Glutamatergic neuron (in vitro differentiated cells): ENCODE measurements at regions not wholly inside any gene's neighbourhood (a gene's known extent, or its start where the extent isn't known, plus 50 kb on each side); places are given as distances from the start of the nearest gene placed in this dataset.

Source experiments
- DNase-seq: peaks from one replicate; pipeline ENCODE4 v3.0.0; 2022
- H3K27ac Mint-ChIP-seq: one replicate; pipeline ENCODE4 v1.8.0; 2020; ENCODE audit warnings: mild to moderate bottlenecking, mixed read lengths, inconsistent platforms; ENCODE audit not compliant: unreplicated experiment
- H3K27me3 Mint-ChIP-seq: one replicate; pipeline ENCODE4 v1.8.0; 2020; ENCODE audit warnings: mild to moderate bottlenecking, moderate library complexity, mixed read lengths, inconsistent platforms; ENCODE audit not compliant: unreplicated experiment
- H3K36me3 Mint-ChIP-seq: one replicate; pipeline ENCODE4 v1.8.0; 2020; ENCODE audit warnings: mild to moderate bottlenecking, mixed read lengths, inconsistent platforms; ENCODE audit not compliant: unreplicated experiment
- H3K4me1 Mint-ChIP-seq: one replicate; pipeline ENCODE4 v1.8.0; 2020; ENCODE audit warnings: mild to moderate bottlenecking, low read depth, mixed read lengths, inconsistent platforms; ENCODE audit not compliant: unreplicated experiment
- H3K4me3 Mint-ChIP-seq: one replicate; pipeline ENCODE4 v1.8.0; 2020; ENCODE audit warnings: mild to moderate bottlenecking, mixed read lengths, inconsistent platforms; ENCODE audit not compliant: unreplicated experiment
- H3K9me3 Mint-ChIP-seq: one replicate; pipeline ENCODE4 v1.8.0; 2020; ENCODE audit warnings: mild to moderate bottlenecking, moderate library complexity, mixed read lengths, inconsistent platforms; ENCODE audit not compliant: unreplicated experiment
- TF ChIP-seq, protein P1 (sequence below): fragments of 200-600 bp; sonication (generic); IDR thresholded peaks from one replicate; pipeline ENCODE4 v1.5.0; 2021; ENCODE audit not compliant: partially characterized antibody, unreplicated experiment

DNA sequence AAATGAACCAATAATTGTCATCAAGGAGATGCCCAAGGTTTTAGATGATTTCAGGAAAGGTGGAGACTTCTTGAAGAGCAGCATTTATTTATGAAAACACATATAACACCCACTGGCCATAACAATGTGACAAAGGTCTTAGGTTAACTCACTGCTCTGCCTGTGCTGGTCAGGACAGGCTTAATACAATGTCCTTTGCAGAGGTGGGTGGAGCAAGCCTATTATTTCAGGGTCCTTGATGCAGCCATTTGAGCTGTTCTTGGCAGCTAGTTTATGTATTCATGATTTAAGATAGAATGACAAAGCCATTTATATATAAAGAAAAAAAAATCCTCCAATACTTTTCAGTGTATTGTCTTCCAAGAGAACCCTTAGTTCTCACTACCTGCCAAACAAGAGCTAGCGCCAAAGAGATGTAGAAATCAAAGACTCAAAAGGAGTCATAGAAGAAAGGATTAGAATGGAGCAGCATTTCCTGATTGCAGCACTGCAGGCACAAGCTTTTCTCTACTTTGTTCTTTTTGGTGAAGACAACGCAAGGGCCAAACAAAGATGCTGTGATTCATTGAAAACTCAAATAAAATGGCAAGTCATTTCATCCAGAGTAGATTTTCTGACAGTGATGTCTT, 124.3 kb upstream of the TSHZ2 start:
- TF ChIP-seq, protein P1, sequence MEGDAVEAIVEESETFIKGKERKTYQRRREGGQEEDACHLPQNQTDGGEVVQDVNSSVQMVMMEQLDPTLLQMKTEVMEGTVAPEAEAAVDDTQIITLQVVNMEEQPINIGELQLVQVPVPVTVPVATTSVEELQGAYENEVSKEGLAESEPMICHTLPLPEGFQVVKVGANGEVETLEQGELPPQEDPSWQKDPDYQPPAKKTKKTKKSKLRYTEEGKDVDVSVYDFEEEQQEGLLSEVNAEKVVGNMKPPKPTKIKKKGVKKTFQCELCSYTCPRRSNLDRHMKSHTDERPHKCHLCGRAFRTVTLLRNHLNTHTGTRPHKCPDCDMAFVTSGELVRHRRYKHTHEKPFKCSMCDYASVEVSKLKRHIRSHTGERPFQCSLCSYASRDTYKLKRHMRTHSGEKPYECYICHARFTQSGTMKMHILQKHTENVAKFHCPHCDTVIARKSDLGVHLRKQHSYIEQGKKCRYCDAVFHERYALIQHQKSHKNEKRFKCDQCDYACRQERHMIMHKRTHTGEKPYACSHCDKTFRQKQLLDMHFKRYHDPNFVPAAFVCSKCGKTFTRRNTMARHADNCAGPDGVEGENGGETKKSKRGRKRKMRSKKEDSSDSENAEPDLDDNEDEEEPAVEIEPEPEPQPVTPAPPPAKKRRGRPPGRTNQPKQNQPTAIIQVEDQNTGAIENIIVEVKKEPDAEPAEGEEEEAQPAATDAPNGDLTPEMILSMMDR: no peak
- Mint-ChIP-seq H3K4me3 (no peak overlapping the region), H3K27ac (no peak overlapping the region), H3K27me3 (no peaks in the 10 kb centered on the region), H3K9me3 (no peaks in the 10 kb centered on the region), H3K36me3 (no peaks in the 10 kb centered on the region), H3K4me1 (no peaks in the 10 kb centered on the region)
- no peak for DNase-seq

GRCh38 chr20:52847029-52847660, 125.0 kb upstream of the TSHZ2 start:
- Mint-ChIP-seq H3K27ac (no peak overlapping the region), H3K9me3 (no peaks in the 10 kb centered on the region), H3K4me1 (no peaks in the 10 kb centered on the region), H3K36me3 (no peaks in the 10 kb centered on the region), H3K4me3 (no peak overlapping the region), H3K27me3 (no peaks in the 10 kb centered on the region)
- no peak for DNase-seq
- TF ChIP-seq, protein P1: no peak

DNA sequence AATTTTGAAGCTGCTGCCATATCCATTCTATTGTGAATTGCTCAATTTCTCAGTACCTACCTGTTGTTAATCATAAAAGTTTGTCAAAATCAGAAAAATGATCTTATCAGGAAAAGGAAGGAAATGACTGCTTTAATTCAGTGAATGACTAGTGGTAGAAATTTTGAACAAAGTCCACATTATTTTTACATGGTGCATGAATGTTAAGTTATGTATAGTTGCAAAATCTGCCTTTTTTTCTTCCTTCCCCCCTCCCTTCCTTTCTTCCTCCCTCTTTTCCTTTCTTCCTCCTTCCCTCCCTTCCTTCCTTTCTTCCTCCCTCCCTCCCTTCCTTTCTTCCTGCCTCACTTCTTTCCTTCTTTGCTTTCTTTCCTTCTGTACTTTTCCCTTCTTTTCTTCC, 127.1 kb upstream of the TSHZ2 start:
- H3K4me1 Mint-ChIP-seq: no peaks in the 10 kb centered on the region
- TF ChIP-seq, protein P1: no peak
- no peak for DNase-seq
- peaks cover 2% of the 10 kb centered on the region for H3K27me3 Mint-ChIP-seq
- no peaks in the 10 kb centered on the region for H3K9me3 Mint-ChIP-seq
- no peak overlapping the region for H3K27ac Mint-ChIP-seq
- no peaks in the 10 kb centered on the region for H3K36me3 Mint-ChIP-seq
- H3K4me3 Mint-ChIP-seq: no peak overlapping the region

- Mint-ChIP-seq H3K27ac (no peak overlapping the region), H3K4me3 (no peak overlapping the region), H3K4me1 (no peaks in the 10 kb centered on the region), H3K9me3 (no peaks in the 10 kb centered on the region), H3K27me3 (peaks cover 2% of the 10 kb centered on the region), H3K36me3 (no peaks in the 10 kb centered on the region)
- no peak for DNase-seq
- TF ChIP-seq, protein P1: no peak
These were observed 128.7 kb upstream of the TSHZ2 start for GRCh38 chr20:52843425-52843824.

GRCh38 chr20:52841003-52841402, 131.2 kb upstream of the TSHZ2 start:
- no peak overlapping the region for H3K4me3 Mint-ChIP-seq
- TF ChIP-seq, protein P1: no peak
- H3K4me1 Mint-ChIP-seq: no peaks in the 10 kb centered on the region

More at GRCh38 chr20:52841003-52841402, 131.2 kb upstream of the TSHZ2 start:
- Mint-ChIP-seq H3K9me3 (no peaks in the 10 kb centered on the region), H3K27ac (no peak overlapping the region), H3K36me3 (no peaks in the 10 kb centered on the region), H3K27me3 (peaks cover 2% of the 10 kb centered on the region)
- DNase-seq: no peak
